ENCODE measurements at regions not wholly inside any gene's neighbourhood (a gene's known extent, or its start where the extent isn't known, plus 50 kb on each side); places are given as distances from the start of the nearest gene placed in this dataset.

- TF ChIP-seq CTCF (IDR thresholded peaks at IDR 0.05) (no peak), POLR2A (IDR thresholded peaks at IDR 0.05) (no peak), POLR2AphosphoS5 (IDR thresholded peaks at IDR 0.05) (no peak)
These were observed 1090.7 kb downstream of the DNAJB9 start for GRCh38 chr7:109660401-109660800.
